KOPT-K1 (cell line): ENCODE measurements at regions not wholly inside any gene's neighbourhood (a gene's known extent, or its start where the extent isn't known, plus 50 kb on each side); places are given as distances from the start of the nearest gene placed in this dataset.

ENCODE experiments used
- H3K27ac ChIP-seq: fragments of 200-600 bp; sonication (generic); 2 replicates; pipeline ENCODE4 v1.5.1; 2016; ENCODE audit warnings: antibody characterized with exemption, mild to moderate bottlenecking, low read depth, low read length; ENCODE audit not compliant: poor library complexity, severe bottlenecking
- H3K36me3 ChIP-seq: fragments of 200-600 bp; sonication (generic); 2 replicates; pipeline ENCODE4 v1.5.1; 2017; ENCODE audit warnings: antibody characterized with exemption, mild to moderate bottlenecking, low read length, moderate library complexity; ENCODE audit not compliant: insufficient read depth
- H3K9me3 ChIP-seq: fragments of 200-600 bp; sonication (generic); 2 replicates; pipeline ENCODE4 v1.5.1; 2017; ENCODE audit warnings: antibody characterized with exemption, low read length, mild to moderate bottlenecking; ENCODE audit not compliant: insufficient read depth, poor library complexity, severe bottlenecking

DNA sequence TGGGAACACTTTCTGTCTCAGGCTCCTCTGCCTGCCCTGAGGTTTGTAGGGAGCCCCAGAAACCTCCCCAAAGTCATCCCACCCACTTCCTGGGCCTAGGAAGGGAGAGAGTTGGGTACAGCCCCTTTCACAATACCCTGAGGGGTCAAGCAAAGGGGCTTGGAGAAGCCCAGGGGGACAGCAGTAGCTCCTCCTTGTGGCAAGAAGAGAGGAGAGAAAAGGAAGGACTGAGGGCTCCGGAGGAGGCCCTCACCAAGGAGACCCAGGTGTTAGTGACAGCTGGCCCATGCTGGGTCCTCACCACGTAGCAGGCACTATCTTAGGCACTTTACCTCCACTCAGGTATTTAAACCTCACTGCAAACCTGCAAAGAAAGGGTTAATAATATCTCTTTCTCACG is 112.8 kb downstream of the IRX5 start:
- Histone ChIP-seq H3K9me3 (no peaks in the 10 kb centered on the region), H3K27ac (no peak overlapping the region), H3K36me3 (no peaks in the 10 kb centered on the region)

DNA sequence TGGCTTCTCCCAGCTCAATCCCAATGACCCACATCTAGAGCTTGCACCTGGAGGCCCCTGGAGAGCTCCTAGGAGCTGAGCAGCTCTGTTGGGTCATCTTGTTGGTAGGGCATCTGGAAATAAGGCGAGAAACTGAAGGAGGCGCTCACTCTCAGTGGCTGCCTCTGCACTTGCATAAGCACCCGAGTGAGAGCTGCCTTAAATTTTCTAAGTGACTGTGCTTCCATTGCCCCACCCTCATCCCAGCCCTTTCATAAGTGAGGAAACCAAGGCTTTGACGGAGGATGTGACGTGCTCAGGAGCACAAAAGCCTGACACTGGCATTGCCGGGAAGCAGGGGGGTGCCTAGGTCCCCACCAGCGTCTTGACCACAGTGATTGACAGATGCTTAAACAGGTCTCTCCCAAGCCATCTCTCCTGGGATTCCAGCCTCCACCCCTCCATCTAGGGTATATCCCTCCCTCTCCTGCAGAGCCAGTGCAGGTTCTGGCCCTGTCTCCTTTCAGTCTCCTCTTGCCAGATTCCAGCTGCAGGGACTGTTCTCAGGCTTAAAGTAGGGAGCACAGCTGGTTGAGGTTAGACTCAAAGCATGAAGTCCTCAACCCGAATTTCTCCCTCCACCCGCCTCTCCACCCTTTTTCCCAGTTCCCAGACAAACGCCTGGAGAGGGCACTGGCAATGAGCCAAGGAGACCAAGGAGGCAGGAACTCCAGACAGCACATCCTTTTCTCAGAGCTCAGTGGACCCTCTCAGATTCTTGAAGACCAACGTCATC is 113.7 kb downstream of the IRX5 start:
- H3K9me3 ChIP-seq = no peaks in the 10 kb centered on the region
- H3K27ac ChIP-seq = no peak overlapping the region
- H3K36me3 ChIP-seq = no peaks in the 10 kb centered on the region

DNA sequence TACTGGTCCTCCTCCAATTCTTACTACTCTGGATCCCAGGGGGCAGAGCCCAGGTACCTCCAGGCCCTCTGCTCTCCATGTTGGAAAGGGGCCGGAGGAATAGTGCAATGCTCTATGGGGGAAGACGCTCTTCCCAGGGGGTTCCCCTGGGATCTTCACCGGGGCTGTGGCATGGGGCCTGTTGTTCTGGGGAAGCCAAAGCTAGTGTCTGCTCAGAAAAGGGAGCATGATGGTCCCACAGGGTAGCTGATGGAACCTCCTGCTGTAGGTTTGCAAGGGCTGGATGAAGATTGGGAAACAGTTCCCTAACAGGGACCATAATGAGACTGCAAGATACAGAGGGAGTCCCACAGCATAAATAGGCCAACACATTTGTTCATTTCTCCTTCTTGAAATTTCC is 114.7 kb downstream of the IRX5 start:
- Histone ChIP-seq H3K36me3 (no peaks in the 10 kb centered on the region), H3K27ac (no peak overlapping the region), H3K9me3 (no peaks in the 10 kb centered on the region)

DNA sequence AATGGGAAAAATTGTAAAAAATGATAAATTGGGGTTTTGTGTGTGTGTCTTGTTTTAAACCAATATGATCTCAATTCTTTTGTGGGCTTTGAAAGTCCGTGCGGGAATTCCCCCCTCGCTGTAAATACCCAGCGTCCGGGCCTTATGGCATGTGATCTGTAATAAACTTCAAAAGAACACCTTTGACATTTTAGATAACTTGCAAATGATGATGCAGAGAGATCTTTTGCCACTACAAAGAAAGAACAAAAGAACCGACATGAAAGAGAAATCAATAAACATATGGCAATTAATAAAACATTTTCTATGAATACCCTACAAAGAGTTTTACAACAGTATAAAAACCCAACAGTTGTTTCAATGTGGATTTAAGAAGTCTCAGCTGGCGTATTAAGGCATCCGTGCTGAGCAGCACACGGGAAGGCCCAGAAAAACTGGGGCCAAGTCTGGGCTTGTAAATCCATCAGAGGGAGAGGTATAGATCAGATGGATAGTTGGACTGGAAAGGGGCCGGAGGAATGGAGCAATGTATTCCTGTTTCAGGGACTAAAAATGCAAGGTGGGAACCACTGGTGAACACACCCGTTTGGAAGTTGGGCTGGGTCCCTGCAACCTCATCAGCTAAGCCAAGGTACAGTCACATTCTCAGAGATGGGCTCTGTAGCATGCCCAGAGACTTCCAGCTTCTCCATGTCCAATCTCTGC is 115.2 kb downstream of the IRX5 start:
- no peaks in the 10 kb centered on the region for H3K9me3 ChIP-seq
- no peak overlapping the region for H3K27ac ChIP-seq
- H3K36me3 ChIP-seq = no peaks in the 10 kb centered on the region

DNA sequence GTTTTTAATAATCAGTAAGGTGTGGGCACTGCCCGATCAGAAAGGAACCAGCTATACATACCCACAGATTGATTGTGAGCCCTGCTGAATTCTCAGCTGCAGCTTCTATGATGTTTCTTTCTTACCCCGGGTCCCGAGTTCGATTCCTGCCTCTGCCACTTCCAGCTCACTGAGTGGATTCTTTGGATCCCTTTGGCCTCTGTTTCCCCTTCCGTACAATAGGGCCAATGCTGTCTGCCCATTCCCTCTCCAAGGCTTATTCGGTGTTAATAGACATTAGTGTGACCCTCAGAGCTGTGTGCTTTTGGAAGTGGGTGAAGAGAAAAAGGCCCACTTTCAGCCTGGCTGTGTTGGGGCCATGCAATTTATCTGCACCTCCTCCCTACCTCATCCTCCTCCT is 115.8 kb downstream of the IRX5 start:
- Histone ChIP-seq H3K27ac (no peak overlapping the region), H3K36me3 (no peaks in the 10 kb centered on the region), H3K9me3 (no peaks in the 10 kb centered on the region)

DNA sequence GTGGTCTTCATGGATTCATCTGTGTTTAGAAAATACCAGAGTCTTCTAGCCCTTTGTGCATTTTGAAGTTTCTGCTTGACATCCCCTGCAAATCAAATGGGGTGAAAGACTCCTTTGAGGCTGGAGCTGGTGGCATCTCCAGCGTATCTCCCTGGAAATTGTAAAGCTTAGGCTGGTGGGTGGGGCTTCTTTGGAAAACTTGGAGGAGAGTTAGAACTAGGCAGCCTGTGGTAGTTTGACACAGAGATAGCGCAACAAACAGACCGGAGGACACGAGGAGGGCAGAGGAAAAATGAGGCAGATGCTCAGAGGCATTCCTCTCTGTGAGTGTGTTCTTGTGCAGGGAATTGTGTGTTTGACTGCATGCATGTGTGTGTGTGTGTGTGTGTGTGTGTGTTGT is 116.3 kb downstream of the IRX5 start:
- Histone ChIP-seq H3K36me3 (no peaks in the 10 kb centered on the region), H3K9me3 (no peaks in the 10 kb centered on the region)

DNA sequence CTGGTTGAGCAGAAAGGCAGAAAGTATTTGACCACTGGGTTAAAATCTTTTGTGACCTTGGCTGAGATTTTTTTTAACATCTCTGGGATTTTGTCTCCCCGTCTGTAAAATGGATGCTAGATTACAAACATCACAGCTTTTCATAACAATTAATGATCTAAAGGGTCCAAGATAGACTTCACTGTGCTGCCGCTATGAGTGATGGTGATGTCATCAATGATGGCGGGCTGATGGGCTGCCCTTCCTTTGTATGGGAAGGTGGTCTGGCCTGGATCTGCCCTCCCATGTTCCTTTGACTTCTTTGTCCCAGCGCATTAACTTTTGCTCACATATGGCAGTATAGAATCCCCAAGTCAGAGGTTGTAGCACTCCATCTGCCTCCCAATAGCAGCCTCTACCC is 116.7 kb downstream of the IRX5 start:
- Histone ChIP-seq H3K9me3 (no peaks in the 10 kb centered on the region), H3K36me3 (no peaks in the 10 kb centered on the region), H3K27ac (no peak overlapping the region)

More for the DNA sequence above, 116.3 kb downstream of the IRX5 start:
- H3K27ac ChIP-seq = no peak overlapping the region

DNA sequence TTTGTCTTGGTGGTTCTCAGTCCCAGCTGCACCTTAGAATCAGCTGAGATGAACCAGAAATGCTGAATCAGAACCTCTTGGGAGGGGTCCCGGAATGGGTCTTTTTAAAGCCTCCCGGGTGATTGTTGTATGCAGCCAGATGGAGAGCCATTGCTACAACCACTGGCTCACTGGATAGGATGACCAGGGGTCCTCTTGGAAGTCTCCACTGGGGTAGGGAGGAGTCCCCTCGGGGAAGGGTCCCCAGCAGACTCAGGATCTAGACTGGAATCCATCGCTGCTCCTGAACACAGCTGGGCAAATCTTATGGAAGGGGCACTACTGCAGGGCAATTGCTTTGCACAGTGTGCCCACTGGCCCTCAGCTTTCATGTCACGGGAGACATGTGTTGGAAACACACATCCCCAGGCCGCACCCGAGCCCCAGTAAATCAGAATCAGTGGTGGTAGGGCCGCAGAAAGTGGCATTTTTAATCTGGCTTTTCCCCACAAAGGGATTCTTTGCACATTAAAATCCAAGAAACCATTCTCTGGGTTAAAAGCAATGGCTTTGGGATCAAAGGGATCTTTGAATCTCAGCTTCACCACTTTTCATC is 117.3 kb downstream of the IRX5 start:
- Histone ChIP-seq H3K36me3 (no peaks in the 10 kb centered on the region), H3K27ac (no peak overlapping the region), H3K9me3 (no peaks in the 10 kb centered on the region)

DNA sequence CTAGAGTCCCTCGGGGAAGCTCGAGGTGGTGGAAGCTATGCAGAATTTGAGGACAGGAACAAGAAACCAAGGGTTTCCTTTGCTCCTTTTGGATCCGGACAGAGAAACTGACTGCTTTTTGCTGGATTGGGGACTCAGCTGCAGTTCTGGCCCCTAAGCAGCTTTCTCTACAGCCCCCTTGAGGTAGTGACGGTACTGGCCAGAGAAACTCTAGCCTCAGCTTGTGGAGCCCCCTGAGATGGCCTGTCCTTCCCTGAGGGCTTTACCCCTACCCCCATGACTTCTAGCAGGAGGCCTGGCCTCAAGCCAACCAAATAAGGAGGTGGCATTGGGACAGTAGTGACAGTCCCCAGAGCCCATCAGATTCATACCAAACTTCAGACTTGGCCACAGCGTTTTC is 118.1 kb downstream of the IRX5 start:
- no peaks in the 10 kb centered on the region for H3K36me3 ChIP-seq
- no peak overlapping the region for H3K27ac ChIP-seq
- H3K9me3 ChIP-seq = no peaks in the 10 kb centered on the region

DNA sequence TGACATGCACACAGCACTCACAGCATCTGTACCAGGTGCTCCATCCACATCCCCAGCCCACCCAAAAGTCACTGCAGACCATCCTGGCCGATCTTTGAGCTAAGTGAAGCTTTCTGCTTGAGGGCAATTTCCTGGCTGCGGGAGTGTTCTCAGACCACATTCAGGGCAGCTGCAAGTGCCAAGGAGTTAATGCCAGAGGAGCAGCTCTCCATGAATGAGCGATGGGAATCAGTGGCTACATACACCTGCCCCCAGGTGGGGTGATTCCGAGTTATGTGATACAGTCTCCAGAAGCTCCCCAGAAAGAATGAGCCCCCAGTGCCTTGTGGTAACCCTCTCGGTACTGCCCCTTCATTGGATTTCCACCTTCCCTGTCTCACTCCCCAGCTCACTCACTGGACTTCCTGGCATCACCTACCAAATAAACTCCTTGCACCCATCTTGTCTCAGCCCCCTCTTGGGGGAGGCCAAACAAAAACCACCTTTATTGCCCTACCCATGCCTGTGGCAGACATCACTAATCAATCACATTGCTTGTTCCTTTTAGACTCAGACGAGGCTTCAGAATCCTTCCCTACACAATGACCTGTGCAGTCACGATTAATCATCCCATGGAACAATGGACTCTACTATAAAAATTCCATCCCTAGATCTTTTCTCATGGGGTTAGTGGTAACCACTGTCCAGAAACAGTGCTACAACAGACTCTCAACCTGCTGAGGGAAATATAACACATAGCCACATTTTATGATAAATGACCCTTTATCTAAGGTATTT is 121.1 kb downstream of the IRX5 start:
- Histone ChIP-seq H3K9me3 (peaks cover 10% of the 10 kb centered on the region), H3K36me3 (no peaks in the 10 kb centered on the region), H3K27ac (peak overlapping the region; percentile 13)

DNA sequence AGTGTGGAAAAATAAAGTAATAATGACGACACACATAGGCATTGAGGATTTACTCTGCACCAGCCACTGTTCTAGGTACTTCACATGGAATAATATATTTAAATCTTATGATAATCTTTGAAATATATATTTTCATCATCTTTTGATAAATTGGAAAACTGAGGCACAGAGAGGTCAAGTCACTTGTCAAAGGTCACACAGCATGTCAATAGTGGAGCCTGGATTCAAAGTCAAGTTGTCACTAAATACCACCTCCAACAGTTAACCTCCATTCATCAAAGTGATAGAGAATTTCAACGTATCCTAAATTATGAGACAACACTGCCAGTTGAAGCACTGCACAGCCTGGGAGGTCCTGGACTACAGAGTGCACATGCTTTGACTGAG is 121.7 kb downstream of the IRX5 start:
- H3K36me3 ChIP-seq = no peaks in the 10 kb centered on the region
- H3K27ac ChIP-seq = no peak overlapping the region

DNA sequence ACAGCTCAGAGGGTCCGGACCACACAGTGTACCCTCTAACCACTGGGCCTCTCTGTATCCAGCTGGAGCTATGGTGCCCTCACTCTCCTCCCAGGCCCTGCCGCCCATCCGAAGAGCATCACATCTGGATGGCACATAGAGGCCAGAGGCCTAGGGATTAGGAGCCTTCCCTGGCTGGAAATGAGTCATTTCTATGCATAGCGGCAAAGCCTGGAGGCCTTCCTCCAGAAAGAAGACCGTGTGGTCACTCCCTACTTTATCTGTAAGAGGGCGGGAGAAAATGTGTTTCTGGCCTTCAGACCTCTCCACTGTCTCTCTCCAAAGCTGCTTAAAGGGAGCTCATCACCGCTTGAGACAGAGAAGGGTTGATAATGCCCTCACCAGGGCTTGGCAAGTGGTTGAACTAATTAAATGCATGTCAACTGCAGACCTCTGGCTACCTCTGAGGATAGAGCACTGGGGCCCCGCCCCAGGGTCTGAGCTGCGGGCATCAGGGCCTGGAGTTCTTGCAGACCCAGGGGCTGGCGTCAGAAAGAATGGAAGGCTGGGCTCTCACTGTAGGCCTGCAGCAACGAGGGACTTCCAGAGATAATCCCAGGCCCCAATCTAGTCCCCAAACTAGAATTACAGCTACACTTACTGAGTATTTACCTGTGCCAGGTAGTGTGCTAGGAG is 122.2 kb downstream of the IRX5 start:
- peaks cover 10% of the 10 kb centered on the region for H3K9me3 ChIP-seq
- H3K36me3 ChIP-seq = no peaks in the 10 kb centered on the region
- no peak overlapping the region for H3K27ac ChIP-seq

More for the DNA sequence above, 121.7 kb downstream of the IRX5 start:
- peaks cover 10% of the 10 kb centered on the region for H3K9me3 ChIP-seq

DNA sequence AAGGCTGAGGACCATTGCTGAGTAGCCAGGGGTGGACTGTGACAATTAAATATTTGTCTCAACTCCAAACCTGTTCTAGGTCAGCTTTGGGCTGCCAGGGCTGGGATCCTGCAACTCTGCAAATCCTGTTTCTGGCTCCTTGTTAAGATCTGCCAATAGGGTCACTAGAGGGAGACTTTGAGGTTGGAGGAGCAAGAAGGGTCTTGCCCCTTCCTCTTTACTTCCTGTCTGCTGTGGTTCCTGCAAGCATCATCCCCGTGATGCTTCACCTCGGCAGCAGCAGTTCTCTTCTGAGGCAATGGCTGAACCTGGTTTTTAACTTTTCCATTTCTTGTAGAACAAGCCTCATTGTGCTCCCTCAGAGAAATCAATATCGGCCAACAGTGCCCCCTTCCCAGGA is 124.6 kb downstream of the IRX5 start:
- Histone ChIP-seq H3K27ac (no peak overlapping the region), H3K36me3 (no peaks in the 10 kb centered on the region), H3K9me3 (peaks cover 10% of the 10 kb centered on the region)

DNA sequence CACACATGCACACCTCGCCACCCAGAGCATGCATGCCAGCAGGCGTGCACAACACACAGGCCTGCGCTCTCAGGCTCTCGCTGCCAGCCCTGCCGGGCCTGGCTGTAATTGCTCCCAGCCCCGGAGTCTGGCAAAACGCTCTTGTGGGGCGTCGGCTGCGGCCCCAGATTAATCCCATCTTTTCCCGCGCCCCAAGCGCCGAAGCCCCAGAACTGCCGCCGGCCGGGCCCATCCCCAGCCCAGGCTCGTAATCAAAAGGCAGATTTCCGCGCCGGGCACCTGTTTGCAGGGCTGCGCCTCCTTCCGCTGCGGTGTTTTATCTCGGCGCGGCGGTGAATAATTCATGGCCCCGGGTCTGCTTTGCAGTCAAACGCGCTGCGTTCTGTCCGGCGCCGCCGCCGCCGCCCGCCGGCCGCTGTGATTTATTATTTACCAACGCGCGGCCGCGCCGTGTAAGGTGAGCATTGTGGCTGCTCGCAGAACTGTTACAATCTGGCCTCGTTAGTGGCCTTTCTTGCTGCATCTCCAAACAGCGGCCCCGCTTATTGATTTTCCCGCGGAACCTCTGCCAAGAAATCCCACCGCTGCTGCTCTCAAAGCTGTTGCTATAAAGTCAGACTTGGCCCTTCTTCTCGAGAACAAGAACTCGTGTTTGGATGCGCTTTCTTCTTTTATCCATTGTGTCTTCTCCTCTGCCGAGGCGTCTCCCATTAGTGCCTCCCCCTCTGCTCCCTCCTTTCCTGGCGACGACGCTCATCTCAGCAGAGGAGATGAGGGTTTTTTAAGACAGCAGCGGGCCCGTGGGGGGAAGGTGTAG is 126.1 kb downstream of the IRX5 start:
- Histone ChIP-seq H3K36me3 (no peaks in the 10 kb centered on the region), H3K27ac (no peak overlapping the region), H3K9me3 (peaks cover 10% of the 10 kb centered on the region)
